ENCODE measurements at regions not wholly inside any gene's neighbourhood (a gene's known extent, or its start where the extent isn't known, plus 50 kb on each side); places are given as distances from the start of the nearest gene placed in this dataset.

- TF ChIP-seq CTCF (IDR thresholded peaks at IDR 0.05 in 4 of 5, conservative IDR thresholded peaks at IDR 0.05 in 1 of 5) (no peak), POLR2A (IDR thresholded peaks at IDR 0.05) (no peak)
These were observed 383.1 kb upstream of the ID2 start for GRCh38 chr2:8298783-8299182.
